Hepatocyte (in vitro differentiated cells): ENCODE measurements at regions not wholly inside any gene's neighbourhood (a gene's known extent, or its start where the extent isn't known, plus 50 kb on each side); places are given as distances from the start of the nearest gene placed in this dataset.

Experiments
- DNase-seq: peaks from one replicate; pipeline ENCODE4 v3.0.0-alpha.2; 2016; ENCODE audit warnings: low spot score
- H2AFZ ChIP-seq: fragments of 200-600 bp; sonication (generic); 2 replicates; pipeline ENCODE4 v1.6.0; 2016; ENCODE audit warnings: antibody characterized with exemption, mild to moderate bottlenecking
- H3K27ac ChIP-seq: fragments of 200-600 bp; sonication (generic); 2 replicates; pipeline ENCODE4 v1.5.1; 2016; ENCODE audit warnings: mild to moderate bottlenecking
- H3K27me3 ChIP-seq: fragments of 200-600 bp; sonication (generic); 2 replicates; pipeline ENCODE4 v1.6.1; 2016
- H3K36me3 ChIP-seq: fragments of 200-600 bp; sonication (generic); replicated peaks from 2 replicates; pipeline ENCODE4 v1.5.1; 2016; ENCODE audit warnings: low read depth; ENCODE audit not compliant: insufficient read depth
- H3K4me1 ChIP-seq: fragments of 200-600 bp; sonication (generic); 2 replicates; pipeline ENCODE4 v1.5.1; 2016; ENCODE audit warnings: mild to moderate bottlenecking, moderate library complexity; ENCODE audit not compliant: insufficient read depth
- H3K4me2 ChIP-seq: fragments of 200-600 bp; sonication (generic); 2 replicates; pipeline ENCODE4 v1.6.0; 2016
- H3K4me3 ChIP-seq: fragments of 200-600 bp; sonication (generic); 2 replicates; pipeline ENCODE4 v1.5.1; 2016; ENCODE audit warnings: mild to moderate bottlenecking
- H3K79me2 ChIP-seq: fragments of 200-600 bp; sonication (generic); 2 replicates; pipeline ENCODE4 v1.6.0; 2017; ENCODE audit warnings: mild to moderate bottlenecking
- H3K9me2 ChIP-seq: fragments of 200-600 bp; sonication (generic); replicated peaks from 2 replicates; pipeline ENCODE4 v1.6.0; 2017; ENCODE audit warnings: mild to moderate bottlenecking; ENCODE audit not compliant: insufficient read depth
- H3K9me3 ChIP-seq: fragments of 200-600 bp; sonication (generic); 2 replicates; pipeline ENCODE4 v1.5.1; 2016; ENCODE audit warnings: low read depth, mild to moderate bottlenecking
- H4K20me1 ChIP-seq: fragments of 200-600 bp; sonication (generic); 2 replicates; pipeline ENCODE4 v1.6.0; 2016; ENCODE audit warnings: mild to moderate bottlenecking; ENCODE audit not compliant: insufficient read depth, poor library complexity, severe bottlenecking
- CTCF ChIP-seq: fragments of 200-600 bp; sonication (generic); IDR thresholded peaks from 2 replicates; pipeline ENCODE4 v1.5.1; 2016; ENCODE audit warnings: antibody characterized with exemption, mild to moderate bottlenecking; ENCODE audit not compliant: poor library complexity
- EZH2 ChIP-seq: fragments of 200-600 bp; sonication (generic); IDR thresholded peaks from 2 replicates; pipeline ENCODE4 v1.6.1; 2016; ENCODE audit warnings: antibody characterized with exemption, mild to moderate bottlenecking, borderline replicate concordance
- EZH2phosphoT487 ChIP-seq: fragments of 200-600 bp; sonication (generic); IDR thresholded peaks from one replicate; pipeline ENCODE4 v1.6.1; 2018; ENCODE audit warnings: antibody characterized with exemption, mild to moderate bottlenecking, low read depth, moderate library complexity; ENCODE audit not compliant: unreplicated experiment, severe bottlenecking
- WGBS: methylation state at CpG from one replicate; pipeline ENCODE4 v1.1.6; 2016; ENCODE audit warnings: low lambda C conversion rate; ENCODE audit errors: missing lambda C conversion rate; 5-methylcytosine and 5-hydroxymethylcytosine counted together

DNA sequence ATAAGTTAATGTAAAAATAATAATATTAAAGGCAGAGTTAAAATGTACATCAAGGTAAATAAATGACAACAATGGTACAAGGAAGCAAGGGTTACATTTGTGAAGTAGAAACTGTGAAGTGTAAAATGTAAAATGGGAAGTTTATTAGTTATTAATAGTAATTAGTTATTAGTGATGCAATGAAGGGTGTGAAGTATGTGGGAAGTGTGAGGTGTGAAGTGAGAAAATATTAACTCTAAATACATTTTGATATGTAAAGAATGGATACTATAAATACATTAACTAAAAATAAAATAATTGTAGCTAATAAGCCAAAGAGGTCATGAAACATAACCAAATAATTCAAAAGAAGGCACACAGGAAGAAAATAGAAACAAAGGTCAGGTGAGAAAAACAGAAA is 316.4 kb downstream of the GBA3 start:
- no peaks in the 10 kb centered on the region for H3K9me3 ChIP-seq
- H2AFZ ChIP-seq, result no peak overlapping the region
- no peaks in the 10 kb centered on the region for H3K79me2 ChIP-seq
- no peaks in the 10 kb centered on the region for H3K4me1 ChIP-seq
- no peak overlapping the region for H3K4me2 ChIP-seq
- TF ChIP-seq EZH2phosphoT487 (no peak), EZH2 (no peak), CTCF (no peak)
- no peaks in the 10 kb centered on the region for H3K9me2 ChIP-seq
- no peak overlapping the region for H3K27ac ChIP-seq
- H3K36me3 ChIP-seq, result no peaks in the 10 kb centered on the region
- no peaks in the 10 kb centered on the region for H4K20me1 ChIP-seq
- no peak for DNase-seq
- no peaks in the 10 kb centered on the region for H3K27me3 ChIP-seq
- no peak overlapping the region for H3K4me3 ChIP-seq

GRCh38 chr4:23006756-23007155 is 314.0 kb downstream of the GBA3 start:
- TF ChIP-seq EZH2 (no peak), EZH2phosphoT487 (no peak), CTCF (no peak)
- H2AFZ ChIP-seq, result no peak overlapping the region
- no peaks in the 10 kb centered on the region for H3K79me2 ChIP-seq
- no peaks in the 10 kb centered on the region for H3K4me1 ChIP-seq
- no peaks in the 10 kb centered on the region for H3K9me3 ChIP-seq
- no peak overlapping the region for H3K4me2 ChIP-seq
- DNase-seq, result no peak
- H3K4me3 ChIP-seq, result no peak overlapping the region
- H3K36me3 ChIP-seq, result no peaks in the 10 kb centered on the region
- H3K9me2 ChIP-seq, result no peaks in the 10 kb centered on the region
- H3K27ac ChIP-seq, result no peak overlapping the region
- H4K20me1 ChIP-seq, result no peaks in the 10 kb centered on the region
- no peaks in the 10 kb centered on the region for H3K27me3 ChIP-seq

DNA sequence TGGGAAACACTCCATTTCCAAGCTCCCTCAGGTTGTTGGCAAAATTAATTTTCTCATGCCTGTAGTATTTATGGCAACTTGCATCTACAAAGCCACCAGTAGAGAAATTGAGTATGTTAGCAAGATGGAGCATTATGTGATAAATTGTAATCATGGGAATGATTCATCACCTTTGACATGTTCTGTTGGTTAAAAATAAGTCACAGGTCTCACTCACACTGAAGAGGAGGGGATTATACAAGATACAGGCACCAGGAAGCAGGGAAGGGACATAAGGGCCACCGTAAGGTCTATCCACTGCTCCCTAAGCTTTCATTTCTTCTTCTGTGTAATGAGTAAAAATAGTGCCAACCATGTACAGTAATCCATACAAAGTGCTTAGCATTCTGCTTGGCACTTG is 313.0 kb downstream of the GBA3 start:
- DNase-seq, result no peak
- no peak overlapping the region for H3K27ac ChIP-seq
- H3K27me3 ChIP-seq, result no peaks in the 10 kb centered on the region
- H3K36me3 ChIP-seq, result no peaks in the 10 kb centered on the region
- no peaks in the 10 kb centered on the region for H3K4me1 ChIP-seq
- TF ChIP-seq EZH2, result no peak
- TF ChIP-seq EZH2phosphoT487, result no peak
- H2AFZ ChIP-seq, result no peak overlapping the region
- H3K79me2 ChIP-seq, result no peaks in the 10 kb centered on the region
- H3K9me3 ChIP-seq, result no peaks in the 10 kb centered on the region
- H3K4me3 ChIP-seq, result no peak overlapping the region
- H4K20me1 ChIP-seq, result no peaks in the 10 kb centered on the region
- H3K9me2 ChIP-seq, result no peaks in the 10 kb centered on the region
- no peak overlapping the region for H3K4me2 ChIP-seq
- 68% methylated on average over 1 of the region's 1 CpG for WGBS

DNA sequence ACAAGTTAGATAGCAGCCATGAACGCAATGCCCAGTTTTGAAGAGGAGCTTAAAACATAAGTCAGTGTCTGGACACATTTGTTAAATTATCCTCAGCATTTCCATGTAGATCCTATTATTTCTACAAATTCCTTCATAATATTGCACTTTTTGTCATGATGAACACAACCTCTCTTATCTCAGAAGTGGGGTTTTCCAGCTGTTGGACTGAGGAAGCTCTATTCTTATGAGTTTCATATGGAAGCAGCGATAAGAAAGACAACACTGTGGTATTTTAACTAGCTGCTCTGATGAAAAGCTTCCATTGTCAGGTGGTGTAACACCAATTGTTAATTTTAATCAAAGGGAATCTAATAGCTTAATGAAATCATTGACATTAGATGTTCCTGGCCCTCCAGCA is 308.7 kb downstream of the GBA3 start:
- Histone ChIP-seq H3K79me2 (no peaks in the 10 kb centered on the region), H3K9me2 (no peaks in the 10 kb centered on the region), H2AFZ (no peak overlapping the region), H4K20me1 (no peaks in the 10 kb centered on the region), H3K4me2 (no peak overlapping the region), H3K4me3 (no peak overlapping the region), H3K36me3 (no peaks in the 10 kb centered on the region), H3K9me3 (no peaks in the 10 kb centered on the region), H3K27me3 (no peaks in the 10 kb centered on the region), H3K4me1 (no peaks in the 10 kb centered on the region), H3K27ac (no peak overlapping the region)
- no peak for DNase-seq
- WGBS, result 84% methylated on average over 2 of the region's 2 CpGs
- TF ChIP-seq EZH2, result no peak
- TF ChIP-seq CTCF, result no peak
- TF ChIP-seq EZH2phosphoT487, result no peak
